UCSD-AML1 (cell line): ENCODE measurements at regions not wholly inside any gene's neighbourhood (a gene's known extent, or its start where the extent isn't known, plus 50 kb on each side); places are given as distances from the start of the nearest gene placed in this dataset.

Source experiments
- DNase-seq: peaks from one replicate; lab custom pipeline; 2025; ENCODE audit not compliant: unreplicated experiment; lab: John Stamatoyannopoulos, UW

GRCh38 chr18:25875551-25876240 lies 214.7 kb downstream of the SS18 start:
- DNase-seq = no peak

GRCh38 chr18:25873833-25874232 lies 216.6 kb downstream of the SS18 start:
- DNase-seq = no peak

GRCh38 chr18:25866331-25866730 lies 224.1 kb downstream of the SS18 start:
- no peak for DNase-seq

DNA sequence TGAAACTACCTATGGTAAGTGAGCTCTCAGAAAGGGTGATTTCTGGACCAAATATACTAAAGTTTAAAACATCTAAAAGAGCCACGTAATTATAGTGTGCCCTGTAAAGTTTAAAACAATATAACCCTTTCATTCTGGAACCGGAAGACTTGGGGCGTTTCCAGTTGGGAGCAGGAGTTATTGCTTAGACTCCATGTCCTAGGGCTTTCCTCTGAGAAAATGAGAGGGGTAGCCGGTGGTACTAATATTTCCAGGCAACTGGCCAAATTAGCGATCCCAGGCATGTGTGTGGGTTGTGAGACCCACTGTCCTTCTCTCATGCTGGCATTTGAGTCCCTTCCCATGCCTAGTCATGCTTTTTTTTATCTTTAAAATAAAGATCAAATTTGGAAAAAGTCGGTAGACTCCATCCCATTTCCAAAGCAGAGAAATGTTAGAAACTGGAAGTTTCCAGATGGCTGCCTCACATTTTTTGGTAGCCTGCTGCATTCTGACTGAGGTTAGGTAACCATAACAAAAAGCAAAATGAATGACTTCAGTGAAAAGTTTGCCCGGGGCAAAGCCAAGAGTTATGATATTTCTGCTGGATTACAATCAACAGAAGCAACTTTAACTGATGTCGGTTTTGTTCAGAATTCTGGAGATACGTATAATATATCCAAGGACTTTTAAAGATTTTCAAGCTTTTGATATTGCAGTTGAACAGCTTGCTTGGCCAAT lies 227.4 kb downstream of the SS18 start:
- DNase-seq = no peak

- DNase-seq = no peak
These were observed 236.6 kb downstream of the SS18 start for GRCh38 chr18:25853691-25854433.

GRCh38 chr18:25843791-25844190 lies 246.6 kb downstream of the SS18 start:
- DNase-seq = no peak

GRCh38 chr18:25842665-25843064 lies 247.7 kb downstream of the SS18 start:
- no peak for DNase-seq

DNA sequence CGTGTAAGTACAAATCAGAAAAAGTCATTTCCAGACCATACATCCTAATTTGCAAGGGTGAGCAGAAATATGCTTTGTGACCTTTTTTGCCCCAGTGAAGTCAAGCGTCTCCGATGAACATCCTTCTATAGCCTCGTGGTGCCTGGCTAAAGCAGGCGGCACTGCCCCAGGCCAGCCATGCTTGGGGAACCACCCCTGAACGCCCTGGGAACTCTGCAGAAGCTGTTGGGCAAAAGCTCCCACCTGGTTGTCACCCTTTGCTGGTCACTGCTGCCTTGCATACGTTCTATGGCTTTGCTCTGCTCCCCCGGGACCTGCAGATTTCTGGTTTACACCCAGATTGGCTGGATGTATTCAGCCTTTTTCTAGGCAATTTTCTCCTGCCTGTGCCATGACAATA lies 256.4 kb downstream of the SS18 start:
- DNase-seq = no peak

- peak; percentile 38 for DNase-seq
These were observed 258.3 kb downstream of the SS18 start for GRCh38 chr18:25832001-25832604.

DNA sequence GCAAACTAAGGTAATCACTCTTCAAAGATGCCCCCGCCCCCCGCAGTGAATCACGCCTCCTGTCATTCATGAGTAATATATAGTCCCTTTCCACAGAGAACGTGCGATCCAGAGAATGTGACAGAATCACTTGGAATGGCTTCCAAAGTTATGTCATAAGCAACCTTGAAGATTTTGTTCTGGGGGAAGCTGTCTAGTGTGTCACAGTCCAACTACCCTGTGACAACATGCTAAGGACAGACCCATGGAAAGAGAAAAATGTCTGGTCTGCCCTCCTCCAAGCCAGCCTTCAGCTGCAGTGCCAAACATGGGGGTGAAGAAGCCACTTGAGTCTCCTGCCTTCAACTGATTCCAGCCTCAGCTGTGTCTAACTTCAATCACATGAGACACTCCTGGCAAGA lies 259.1 kb downstream of the SS18 start:
- DNase-seq = no peak

GRCh38 chr18:25830787-25831186 lies 259.6 kb downstream of the SS18 start:
- no peak for DNase-seq

GRCh38 chr18:25827961-25828561 lies 262.4 kb downstream of the SS18 start:
- no peak for DNase-seq

- DNase-seq = no peak
These were observed 263.2 kb downstream of the SS18 start for GRCh38 chr18:25827228-25827627.

GRCh38 chr18:25826823-25827222 lies 263.6 kb downstream of the SS18 start:
- no peak for DNase-seq

GRCh38 chr18:25825979-25826776 lies 264.2 kb downstream of the SS18 start:
- no peak for DNase-seq

- DNase-seq = no peak
These were observed 265.4 kb downstream of the SS18 start for GRCh38 chr18:25825056-25825455.

- no peak for DNase-seq
These were observed 270.6 kb downstream of the SS18 start for GRCh38 chr18:25819746-25820363.

- DNase-seq = no peak
These were observed 271.9 kb downstream of the SS18 start for GRCh38 chr18:25818505-25818904.

DNA sequence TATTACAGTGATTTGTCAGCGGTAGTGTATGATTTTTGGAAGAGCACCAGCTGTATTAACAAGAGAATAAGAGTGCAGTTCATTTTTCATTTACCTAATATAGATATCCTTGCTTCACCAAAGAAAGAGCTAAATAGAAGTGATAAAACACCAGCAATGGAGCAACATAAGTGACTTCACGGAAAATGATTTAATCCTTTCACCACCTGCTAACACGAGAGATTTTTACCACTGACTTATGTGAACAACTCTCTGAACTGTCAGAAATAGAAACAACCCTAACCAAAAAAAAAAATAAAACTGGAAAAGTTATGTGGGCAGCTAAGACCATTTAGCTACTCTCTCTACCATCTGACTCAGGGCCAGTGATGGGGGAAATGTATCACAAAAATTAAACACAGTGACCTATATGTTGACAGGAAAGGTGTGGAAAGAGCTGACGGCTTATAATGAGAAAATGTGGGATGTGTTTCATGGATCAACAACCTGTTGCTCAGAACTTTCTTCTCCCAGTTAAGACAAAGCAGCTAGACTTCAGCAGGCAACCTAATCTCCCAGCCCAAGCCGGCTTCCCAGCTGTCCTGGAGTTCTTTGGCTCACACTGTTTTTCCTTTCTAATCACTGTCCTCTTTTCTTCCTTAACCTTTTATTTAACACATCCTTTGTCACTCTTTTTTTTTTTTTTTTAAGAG lies 272.7 kb downstream of the SS18 start:
- no peak for DNase-seq
